ENCODE measurements at regions not wholly inside any gene's neighbourhood (a gene's known extent, or its start where the extent isn't known, plus 50 kb on each side); places are given as distances from the start of the nearest gene placed in this dataset.
A peak's percentile ranks its signal among the peaks of the same experiment; 100 is the strongest.

DNA sequence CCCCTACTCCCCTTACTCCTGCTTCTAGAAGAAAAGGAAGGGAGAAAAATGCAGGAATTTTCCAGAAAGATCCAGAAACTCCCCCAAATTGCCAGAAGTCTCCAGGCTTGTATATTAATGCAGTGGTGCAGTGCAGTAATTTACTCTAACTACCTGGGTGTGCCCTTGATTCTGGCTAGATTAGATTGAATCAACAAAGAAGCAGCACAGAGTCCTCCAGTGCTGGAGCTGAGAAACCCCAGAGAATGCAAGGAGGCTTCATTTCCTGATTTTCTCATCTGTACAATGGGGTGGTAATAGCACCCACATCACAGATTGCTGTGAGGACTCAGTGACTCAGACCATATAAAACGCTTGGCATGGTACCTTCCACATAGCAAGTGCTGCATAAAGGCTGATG is 247.3 kb upstream of the RPL38 start:
- Histone ChIP-seq H3K9me3 (no peaks in the 10 kb centered on the region), H3K36me3 (ENCODE audit: low read depth, missing control alignments) (no peaks in the 10 kb centered on the region), H3K4me1 (peaks cover 7% of the 10 kb centered on the region), H3K27me3 (no peaks in the 10 kb centered on the region), H3K4me3 (no peak overlapping the region), H3K27ac (no peak overlapping the region)
- intact Hi-C loops (cut with DNase I; ENCODE audit: low total_unique reads) = no loop called here
- 94 to 100% methylated on average over 1 of the region's 1 CpG for WGBS, 2 donors
- DNase-seq = no peak
- TF ChIP-seq POLR2A (IDR thresholded peaks at IDR 0.05) = no peak
- TF ChIP-seq, protein P1, sequence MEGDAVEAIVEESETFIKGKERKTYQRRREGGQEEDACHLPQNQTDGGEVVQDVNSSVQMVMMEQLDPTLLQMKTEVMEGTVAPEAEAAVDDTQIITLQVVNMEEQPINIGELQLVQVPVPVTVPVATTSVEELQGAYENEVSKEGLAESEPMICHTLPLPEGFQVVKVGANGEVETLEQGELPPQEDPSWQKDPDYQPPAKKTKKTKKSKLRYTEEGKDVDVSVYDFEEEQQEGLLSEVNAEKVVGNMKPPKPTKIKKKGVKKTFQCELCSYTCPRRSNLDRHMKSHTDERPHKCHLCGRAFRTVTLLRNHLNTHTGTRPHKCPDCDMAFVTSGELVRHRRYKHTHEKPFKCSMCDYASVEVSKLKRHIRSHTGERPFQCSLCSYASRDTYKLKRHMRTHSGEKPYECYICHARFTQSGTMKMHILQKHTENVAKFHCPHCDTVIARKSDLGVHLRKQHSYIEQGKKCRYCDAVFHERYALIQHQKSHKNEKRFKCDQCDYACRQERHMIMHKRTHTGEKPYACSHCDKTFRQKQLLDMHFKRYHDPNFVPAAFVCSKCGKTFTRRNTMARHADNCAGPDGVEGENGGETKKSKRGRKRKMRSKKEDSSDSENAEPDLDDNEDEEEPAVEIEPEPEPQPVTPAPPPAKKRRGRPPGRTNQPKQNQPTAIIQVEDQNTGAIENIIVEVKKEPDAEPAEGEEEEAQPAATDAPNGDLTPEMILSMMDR (IDR thresholded peaks at IDR 0.05) = no peak

DNA sequence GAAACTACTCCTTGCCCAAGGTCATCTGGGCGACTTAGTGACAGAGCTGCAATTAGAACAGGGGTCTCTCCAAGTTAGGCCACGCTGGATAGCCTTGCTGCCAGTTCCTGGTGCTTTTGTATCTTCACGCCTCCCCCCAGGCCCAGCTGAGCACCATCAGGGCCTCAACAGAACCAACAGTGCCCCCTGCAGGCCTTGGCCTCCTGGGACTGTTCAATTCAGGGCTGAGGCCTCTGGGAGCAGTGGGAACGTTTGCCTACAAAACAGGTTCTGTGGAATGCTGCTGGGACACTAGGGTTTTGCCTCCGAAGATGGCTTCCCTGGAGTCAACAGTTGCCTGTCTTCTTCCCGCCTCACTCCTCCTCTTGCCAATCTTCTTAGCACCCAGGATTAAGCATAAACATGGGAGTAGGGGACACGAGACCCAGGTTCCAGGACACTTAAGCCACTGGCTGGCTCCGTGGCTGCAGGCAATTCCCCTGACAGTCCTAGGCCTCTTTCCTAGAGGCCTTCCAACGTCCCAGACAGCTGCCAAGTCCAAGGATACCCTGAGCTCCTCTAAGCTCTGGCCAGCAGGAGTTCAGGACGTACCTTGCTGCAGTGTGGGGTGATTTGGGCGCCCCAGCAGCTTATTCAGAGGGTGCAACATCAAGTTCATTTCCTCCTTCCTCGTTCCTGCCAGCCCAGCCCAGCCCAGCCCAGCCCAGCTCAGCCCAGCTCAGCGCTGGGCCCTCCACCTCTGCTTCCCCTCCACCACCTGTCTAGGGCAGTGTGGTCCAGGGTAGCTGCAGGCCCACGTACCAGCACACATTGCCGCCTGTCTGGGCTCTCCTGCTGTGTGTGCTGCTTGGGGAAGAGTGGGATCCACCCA is 246.6 kb upstream of the RPL38 start:
- TF ChIP-seq, protein P1 (IDR thresholded peaks at IDR 0.05) = peak in 2 of 3 experiments; percentile 25 to 38
- no peak for TF ChIP-seq POLR2A (IDR thresholded peaks at IDR 0.05)
- WGBS, 2 donors = 82 to 85% methylated on average over 11 to 15 of the region's 15 CpGs
- DNase-seq = peak; percentile 84
- intact Hi-C loops (cut with DNase I; ENCODE audit: low total_unique reads) = no loop called here
- no peaks in the 10 kb centered on the region for H3K36me3 ChIP-seq (ENCODE audit: low read depth, missing control alignments)
- H3K4me3 ChIP-seq = no peak overlapping the region
- no peak overlapping the region for H3K27ac ChIP-seq
- H3K4me1 ChIP-seq = peaks cover 7% of the 10 kb centered on the region
- H3K27me3 ChIP-seq = no peaks in the 10 kb centered on the region
- no peaks in the 10 kb centered on the region for H3K9me3 ChIP-seq

DNA sequence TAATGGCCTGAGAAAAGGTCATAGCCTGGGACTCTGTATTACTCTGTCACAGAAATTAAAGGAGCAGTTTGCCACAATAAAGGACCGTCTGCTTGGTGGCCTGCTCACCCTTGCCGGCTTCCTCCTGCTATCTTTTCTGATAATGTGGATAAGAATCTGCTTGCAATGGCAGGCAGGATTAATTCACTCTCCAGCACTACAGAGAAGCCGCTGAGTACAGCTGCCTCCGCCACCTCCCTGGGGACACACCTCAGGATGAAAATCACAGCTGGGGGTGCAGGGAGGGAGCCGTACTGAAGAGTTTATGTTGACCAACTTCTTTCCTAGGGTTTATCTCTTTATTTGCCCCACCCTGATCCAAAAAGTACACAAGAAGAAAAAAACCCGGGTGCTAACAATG is 245.9 kb upstream of the RPL38 start:
- Histone ChIP-seq H3K9me3 (no peaks in the 10 kb centered on the region), H3K27me3 (no peaks in the 10 kb centered on the region), H3K4me3 (no peak overlapping the region), H3K4me1 (peaks cover 4% of the 10 kb centered on the region), H3K36me3 (ENCODE audit: low read depth, missing control alignments) (no peaks in the 10 kb centered on the region), H3K27ac (no peak overlapping the region)
- WGBS, 2 donors = 77% methylated on average over 6 of the region's 6 CpGs
- intact Hi-C loops (cut with DNase I; ENCODE audit: low total_unique reads) = no loop called here
- no peak for DNase-seq
- TF ChIP-seq POLR2A (IDR thresholded peaks at IDR 0.05) = no peak
- TF ChIP-seq, protein P1 (IDR thresholded peaks at IDR 0.05) = no peak

DNA sequence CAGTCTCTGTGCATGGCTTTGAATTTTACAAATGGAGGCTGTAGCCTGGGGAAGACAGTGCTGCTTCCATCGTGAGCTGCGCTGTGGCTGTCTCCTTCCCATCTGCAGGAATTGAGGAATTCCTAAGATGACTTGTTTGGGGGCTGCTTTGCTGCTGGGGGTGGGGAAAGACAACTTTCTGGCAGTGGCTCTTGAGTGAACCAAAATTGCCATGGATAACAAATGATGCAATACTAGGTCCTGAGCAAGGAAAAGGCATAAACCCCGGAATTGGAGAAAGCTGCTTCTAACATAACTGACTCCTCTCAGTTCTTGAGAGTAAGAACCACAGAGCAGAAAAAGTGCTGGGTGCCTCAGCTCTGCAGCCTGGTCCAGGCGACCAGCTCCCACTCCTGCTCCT is 245.0 kb upstream of the RPL38 start:
- Histone ChIP-seq H3K27me3 (no peaks in the 10 kb centered on the region), H3K4me3 (no peak overlapping the region), H3K9me3 (no peaks in the 10 kb centered on the region), H3K4me1 (no peaks in the 10 kb centered on the region), H3K36me3 (ENCODE audit: low read depth, missing control alignments) (no peaks in the 10 kb centered on the region), H3K27ac (no peak overlapping the region)
- 79 to 82% methylated on average over 4 of the region's 4 CpGs for WGBS, 2 donors
- intact Hi-C loops (cut with DNase I; ENCODE audit: low total_unique reads) = no loop called here
- no peak for DNase-seq
- TF ChIP-seq, protein P1 (IDR thresholded peaks at IDR 0.05) = no peak
- TF ChIP-seq POLR2A (IDR thresholded peaks at IDR 0.05) = no peak

DNA sequence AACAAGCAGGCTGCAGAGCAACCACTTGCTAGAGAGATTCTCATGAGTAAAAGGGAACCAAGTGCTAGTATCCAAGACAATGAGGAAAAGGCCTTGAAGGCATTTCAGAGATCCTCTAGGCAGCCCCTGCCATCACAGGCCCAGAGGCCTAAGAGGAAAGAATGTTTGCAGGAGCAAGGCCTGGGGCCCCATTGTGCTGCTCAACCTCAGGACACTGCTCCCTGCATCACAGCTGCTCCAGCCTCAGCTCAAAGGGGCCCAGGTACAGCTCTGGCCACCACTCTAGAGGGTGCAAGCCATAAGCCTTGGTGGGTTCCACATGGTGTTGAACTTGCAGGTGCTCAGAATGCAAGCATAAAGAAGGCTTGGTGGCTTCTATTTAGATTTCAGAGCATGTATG is 243.0 kb upstream of the RPL38 start:
- H3K36me3 ChIP-seq (ENCODE audit: low read depth, missing control alignments) = no peaks in the 10 kb centered on the region
- no peaks in the 10 kb centered on the region for H3K27me3 ChIP-seq
- H3K9me3 ChIP-seq = no peaks in the 10 kb centered on the region
- no peak overlapping the region for H3K27ac ChIP-seq
- no peaks in the 10 kb centered on the region for H3K4me1 ChIP-seq
- no peak for DNase-seq
- H3K4me3 ChIP-seq = no peak overlapping the region
- intact Hi-C loops (cut with DNase I; ENCODE audit: low total_unique reads) = no loop called here
- TF ChIP-seq, protein P1 (IDR thresholded peaks at IDR 0.05) = no peak
- TF ChIP-seq POLR2A (IDR thresholded peaks at IDR 0.05) = no peak

All from testis (tissue), 2 donors.